IMR-90 (cell line): ENCODE measurements at regions not wholly inside any gene's neighbourhood (a gene's known extent, or its start where the extent isn't known, plus 50 kb on each side); places are given as distances from the start of the nearest gene placed in this dataset.

Source experiments
- USF2 ChIP-seq: fragments of 150-350 bp; IDR thresholded peaks from 2 replicates; pipeline ENCODE4 v1.6.1; 2017; ENCODE audit warnings: mild to moderate bottlenecking, antibody characterized with exemption, low read length, low read depth

GRCh38 chr2:215687149-215688031 is 251.5 kb upstream of the FN1 start (continued):
- no peak for TF ChIP-seq USF2
